GM19035 (cell line): ENCODE measurements at regions not wholly inside any gene's neighbourhood (a gene's known extent, or its start where the extent isn't known, plus 50 kb on each side); places are given as distances from the start of the nearest gene placed in this dataset.

Experiments used
- ATAC-seq: cut with Tn5 transposase; IDR thresholded peaks from one replicate; pipeline ENCODE4 v1.9.1; 2021; ENCODE audit not compliant: unreplicated experiment

DNA sequence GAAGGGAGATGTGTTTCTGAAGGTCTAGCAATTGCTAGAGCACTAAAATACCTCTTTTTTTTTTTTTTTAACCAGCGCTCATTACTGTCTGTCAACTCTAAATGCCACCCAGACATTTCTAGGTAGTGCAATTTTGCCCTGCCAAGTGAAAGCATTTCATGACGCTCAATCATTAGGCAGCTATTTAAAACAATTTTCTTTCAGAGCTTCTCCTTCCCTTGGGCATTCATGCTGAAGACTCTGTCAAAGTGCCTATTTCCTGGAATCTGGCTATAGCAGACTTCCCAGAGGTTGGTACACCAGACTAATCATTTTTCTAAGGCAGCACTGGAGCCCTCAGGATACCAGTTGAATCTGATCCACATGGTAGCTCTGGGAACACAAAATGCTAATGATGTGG, 97.0 kb upstream of the ANKRD55 start:
- ATAC-seq = no peak

GRCh38 chr5:56329652-56330051, 96.5 kb upstream of the ANKRD55 start:
- ATAC-seq = peak; percentile 64

DNA sequence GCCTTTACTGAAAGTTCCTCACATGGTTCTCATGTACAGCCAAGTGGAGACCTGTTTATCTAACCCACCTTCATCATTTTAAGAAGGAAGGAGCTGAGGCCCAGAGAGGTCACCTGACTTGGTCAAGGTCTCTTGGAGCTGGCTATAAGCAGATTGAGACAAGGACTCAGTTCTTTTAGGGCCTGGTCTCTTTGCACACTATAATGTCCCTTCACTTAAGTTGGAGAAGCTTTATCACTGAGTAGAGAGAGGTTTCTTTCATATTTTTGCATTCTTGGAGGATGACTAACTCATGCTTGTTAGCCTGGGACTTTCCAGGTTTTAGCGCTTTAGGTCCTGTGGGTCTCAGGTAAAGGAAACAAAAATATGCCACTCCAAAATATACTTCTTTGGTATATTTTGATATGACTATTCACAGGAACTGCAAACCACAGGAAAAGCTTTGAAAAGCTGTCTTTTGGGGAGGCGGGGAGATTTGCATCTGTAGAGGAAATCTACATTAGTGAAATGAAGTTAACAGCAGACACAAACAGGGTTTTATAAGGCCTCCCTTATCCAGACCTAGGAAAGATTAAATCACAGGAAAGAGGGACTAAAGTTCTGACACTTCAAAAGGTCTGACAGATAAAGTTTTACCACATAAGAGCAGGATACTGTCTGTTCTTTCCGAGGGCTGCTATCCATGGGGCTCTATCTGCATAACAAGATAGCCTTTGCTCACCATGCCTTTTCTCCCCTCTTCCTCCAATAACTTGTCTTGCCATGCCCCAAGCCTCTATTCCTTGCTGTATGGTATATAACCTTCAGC, 95.8 kb upstream of the ANKRD55 start:
- ATAC-seq = peak; percentile 51

GRCh38 chr5:56327809-56328208, 94.7 kb upstream of the ANKRD55 start:
- ATAC-seq = no peak

GRCh38 chr5:56326770-56327169, 93.6 kb upstream of the ANKRD55 start:
- no peak for ATAC-seq

GRCh38 chr5:56326116-56326515, 93.0 kb upstream of the ANKRD55 start:
- ATAC-seq = no peak

DNA sequence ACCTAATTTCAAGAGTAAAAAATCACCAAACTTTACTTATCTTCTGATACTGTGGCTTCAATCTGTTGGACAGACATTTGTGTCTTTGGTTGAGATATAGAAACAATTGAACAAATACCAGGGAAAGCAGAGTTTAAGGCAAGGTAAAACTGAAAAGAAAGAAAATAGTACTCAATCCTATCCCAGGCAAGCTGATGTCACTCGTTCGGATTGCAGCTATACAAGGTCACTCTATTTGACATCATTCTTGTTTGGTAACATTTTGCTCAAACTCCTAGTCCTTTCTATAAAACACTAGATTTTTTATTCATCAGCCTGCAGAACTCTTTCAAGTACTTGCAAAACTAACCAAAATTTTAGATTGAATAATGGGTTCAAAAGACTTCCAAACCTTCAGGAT, 91.9 kb upstream of the ANKRD55 start:
- no peak for ATAC-seq

DNA sequence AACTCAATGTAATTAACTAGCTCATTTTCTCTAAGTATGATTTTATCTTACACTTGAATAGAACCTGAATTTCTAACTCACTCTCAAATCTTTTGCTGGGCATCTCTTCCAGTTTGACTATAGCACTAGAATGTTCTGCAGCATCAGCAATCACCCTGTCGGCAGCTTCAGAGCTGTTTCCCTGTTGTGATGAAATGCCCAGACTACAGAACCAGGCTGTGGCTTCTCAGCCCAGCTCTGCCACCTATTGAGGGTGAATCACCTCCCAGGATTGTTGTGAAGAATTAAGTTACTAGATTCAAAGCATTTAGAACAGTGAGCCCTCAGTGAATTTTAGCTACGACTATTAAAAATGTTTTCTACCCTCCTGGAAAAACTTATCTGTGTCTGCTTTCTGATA, 90.4 kb upstream of the ANKRD55 start:
- ATAC-seq = no peak

DNA sequence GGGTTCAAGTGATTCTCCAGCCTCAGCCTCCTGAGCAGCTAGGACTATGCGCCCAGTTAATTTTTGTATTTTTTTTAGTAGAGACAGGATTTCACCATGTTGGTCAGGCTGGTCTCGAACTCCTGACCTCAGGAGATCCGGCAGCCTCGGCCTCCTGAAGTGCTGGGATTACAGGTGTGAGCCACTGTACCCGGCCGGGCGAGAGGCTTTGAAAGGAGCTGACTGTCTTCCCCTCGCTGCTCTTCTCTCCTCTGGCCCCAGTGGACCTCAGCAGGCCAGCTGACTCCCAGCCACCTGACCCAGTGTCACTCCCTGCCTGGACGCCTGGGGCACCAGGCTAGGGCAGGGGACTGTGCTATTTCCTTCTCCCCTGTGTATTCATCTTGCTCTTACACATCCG, 89.5 kb upstream of the ANKRD55 start:
- no peak for ATAC-seq

GRCh38 chr5:56321236-56321881, 88.2 kb upstream of the ANKRD55 start:
- no peak for ATAC-seq

GRCh38 chr5:56320686-56321085, 87.6 kb upstream of the ANKRD55 start:
- ATAC-seq = no peak

DNA sequence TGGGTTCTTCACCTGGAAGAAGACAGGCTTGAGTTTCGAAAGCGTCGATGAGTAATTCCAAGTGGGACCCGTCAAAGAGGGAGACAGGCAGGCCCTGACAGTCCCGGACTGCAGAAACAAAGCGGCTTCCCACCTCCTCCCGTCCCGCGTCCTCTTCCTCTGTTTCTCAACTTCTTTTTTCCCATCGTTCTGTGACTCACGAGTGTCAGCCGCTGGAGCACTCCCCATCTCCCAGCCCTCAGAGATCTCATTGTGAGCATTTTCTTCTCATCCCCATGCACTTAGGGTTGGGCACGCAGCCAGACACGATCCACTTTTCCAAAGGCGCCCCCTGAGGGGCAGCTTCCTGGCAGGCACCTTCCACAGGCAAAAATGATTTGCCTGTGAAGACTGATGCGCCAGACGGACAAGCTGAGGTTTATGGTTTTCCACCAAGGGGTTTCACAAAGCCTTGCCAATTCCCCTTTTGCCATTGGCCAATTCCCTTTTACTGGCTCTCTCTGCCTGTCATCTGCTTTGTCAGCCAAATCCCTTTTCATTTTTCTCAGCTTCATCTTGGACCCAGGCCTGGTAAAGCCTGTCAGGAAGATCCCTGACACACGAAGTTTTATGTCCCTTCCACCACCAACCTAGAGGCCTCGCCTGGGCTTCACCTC, 86.5 kb upstream of the ANKRD55 start:
- no peak for ATAC-seq

GRCh38 chr5:56317923-56318561, 84.9 kb upstream of the ANKRD55 start:
- ATAC-seq = peak; percentile 55

DNA sequence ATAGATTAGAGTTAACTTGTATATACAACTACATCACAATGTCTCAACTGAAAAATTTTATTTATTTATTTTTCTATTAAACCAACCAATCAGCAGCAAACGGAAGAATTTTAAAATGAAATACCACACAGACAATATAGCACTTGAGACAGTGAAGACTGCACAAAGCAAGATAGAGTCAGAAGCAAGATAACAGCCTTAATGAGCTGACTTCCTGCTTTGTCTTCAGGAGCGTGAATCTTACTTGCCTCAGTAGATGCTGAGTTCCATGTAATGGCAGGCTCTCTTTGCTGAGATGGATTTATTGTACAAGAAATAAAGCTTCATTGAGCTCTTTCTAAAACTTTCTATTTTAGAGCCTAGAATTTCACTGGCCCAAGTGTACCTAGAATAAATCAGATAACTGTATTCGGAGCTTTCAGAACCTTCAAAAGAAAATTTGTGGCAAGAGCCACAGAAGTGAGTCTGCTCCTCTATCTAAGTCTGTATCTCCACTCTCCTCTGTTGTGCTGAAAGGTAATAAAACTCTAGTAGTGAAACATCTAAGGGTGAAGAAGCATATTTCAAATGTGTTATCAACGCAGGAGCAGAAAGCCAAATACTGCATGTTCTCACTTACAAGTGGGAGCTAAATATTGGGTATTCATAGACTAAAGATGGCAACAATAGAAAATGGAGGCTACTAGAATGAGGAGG, 83.3 kb upstream of the ANKRD55 start:
- ATAC-seq = no peak

GRCh38 chr5:56314529-56314928, 81.4 kb upstream of the ANKRD55 start:
- ATAC-seq = no peak

GRCh38 chr5:56313596-56313995, 80.5 kb upstream of the ANKRD55 start:
- no peak for ATAC-seq

- ATAC-seq = no peak
These were observed 79.9 kb upstream of the ANKRD55 start for GRCh38 chr5:56313004-56313531.

DNA sequence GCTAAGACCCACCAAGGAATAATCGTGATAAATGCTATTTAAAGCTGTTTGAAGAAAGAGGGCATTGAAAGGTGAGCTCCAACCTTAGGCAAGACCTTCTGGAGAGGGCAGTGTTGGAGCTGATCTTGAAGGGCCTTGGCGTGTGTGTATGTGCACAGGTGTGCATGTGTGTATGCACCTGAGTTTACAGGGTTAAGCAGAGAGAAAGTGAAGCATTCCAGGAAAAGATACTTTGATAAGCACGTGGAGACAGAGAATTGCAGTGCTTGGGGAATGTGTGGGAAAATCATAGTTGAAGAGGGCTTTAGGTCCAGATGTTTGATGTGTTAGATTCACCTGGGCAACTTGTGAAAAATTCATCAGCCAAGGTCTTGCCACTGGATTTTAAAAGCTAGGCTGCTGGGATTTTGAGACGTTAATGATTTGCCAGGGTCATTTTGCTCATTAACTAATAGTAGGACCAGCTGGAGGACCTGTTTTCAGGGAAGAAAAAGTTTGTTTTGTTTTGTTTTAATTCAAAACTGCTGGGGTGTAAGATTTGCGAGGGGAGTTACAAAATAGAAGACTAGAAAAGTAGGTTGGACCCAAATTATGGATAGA, 78.3 kb upstream of the ANKRD55 start:
- no peak for ATAC-seq

GRCh38 chr5:56310711-56311204, 77.6 kb upstream of the ANKRD55 start:
- ATAC-seq = no peak

- ATAC-seq = no peak
These were observed 76.2 kb upstream of the ANKRD55 start for GRCh38 chr5:56309262-56309826.
